Mucosa of stomach (tissue), 1 donor: ENCODE measurements at regions not wholly inside any gene's neighbourhood (a gene's known extent, or its start where the extent isn't known, plus 50 kb on each side); places are given as distances from the start of the nearest gene placed in this dataset.
"Not testable (repeated sequence)": the region's sequence is repeated elsewhere in the genome, so short reads cannot be mapped to it uniquely, and the experiment has no call there.

Experiments
- H3K27me3 ChIP-seq: one replicate; pipeline ENCODE4 v1.7.0; 2013; ENCODE audit warnings: mild to moderate bottlenecking, low read length; ENCODE audit not compliant: control insufficient read depth, insufficient read depth
- H3K36me3 ChIP-seq: one replicate; pipeline ENCODE4 v1.7.0; 2013; ENCODE audit warnings: low read length; ENCODE audit not compliant: control insufficient read depth, insufficient read depth
- H3K4me1 ChIP-seq: one replicate; pipeline ENCODE4 v1.7.0; 2013; ENCODE audit warnings: mild to moderate bottlenecking, low read length; ENCODE audit not compliant: control insufficient read depth, insufficient read depth
- H3K4me3 ChIP-seq: one replicate; pipeline ENCODE4 v1.7.0; 2013; ENCODE audit warnings: low read length
- H3K9ac ChIP-seq: one replicate; pipeline ENCODE4 v1.7.0; 2013; ENCODE audit warnings: mild to moderate bottlenecking, low read length, moderate library complexity
- H3K9me3 ChIP-seq: one replicate; pipeline ENCODE4 v1.7.0; 2013; ENCODE audit warnings: mild to moderate bottlenecking, low read length, moderate library complexity; ENCODE audit not compliant: control insufficient read depth
- donor health status: Pancreatic carcinoma.

- H3K36me3 ChIP-seq, H3K9me3 ChIP-seq, H3K9ac ChIP-seq, H3K4me1 ChIP-seq, H3K4me3 ChIP-seq, H3K27me3 ChIP-seq: not testable (repeated sequence)
Measured at GRCh38 chr2:64747690-64748091, 94.0 kb upstream of the SERTAD2 start.

- H3K4me3 ChIP-seq = no peak overlapping the region
- H3K9me3 ChIP-seq = no peaks in the 10 kb centered on the region
- H3K4me1 ChIP-seq = no peaks in the 10 kb centered on the region
- H3K36me3 ChIP-seq = no peaks in the 10 kb centered on the region
- H3K9ac ChIP-seq = no peak overlapping the region
- no peaks in the 10 kb centered on the region for H3K27me3 ChIP-seq
Measured at GRCh38 chr2:64748147-64748546, 94.4 kb upstream of the SERTAD2 start.

- H3K4me1 ChIP-seq = no peaks in the 10 kb centered on the region
- no peaks in the 10 kb centered on the region for H3K27me3 ChIP-seq
- H3K9me3 ChIP-seq = no peaks in the 10 kb centered on the region
- H3K9ac ChIP-seq = no peak overlapping the region
- H3K4me3 ChIP-seq = no peak overlapping the region
- no peaks in the 10 kb centered on the region for H3K36me3 ChIP-seq
Measured at GRCh38 chr2:64748561-64748960, 94.8 kb upstream of the SERTAD2 start.

GRCh38 chr2:64749446-64749845 lies 95.7 kb upstream of the SERTAD2 start:
- no peak overlapping the region for H3K9ac ChIP-seq

GRCh38 chr2:64750001-64750816 lies 96.5 kb upstream of the SERTAD2 start:
- Histone ChIP-seq H3K9ac (peak overlapping the region; percentile 95), H3K27me3 (no peaks in the 10 kb centered on the region), H3K4me1 (no peaks in the 10 kb centered on the region), H3K9me3 (no peaks in the 10 kb centered on the region), H3K36me3 (no peaks in the 10 kb centered on the region), H3K4me3 (peak overlapping the region; percentile 82)

More at GRCh38 chr2:64749446-64749845, 95.7 kb upstream of the SERTAD2 start:
- Histone ChIP-seq H3K27me3 (no peaks in the 10 kb centered on the region), H3K36me3 (no peaks in the 10 kb centered on the region), H3K9me3 (no peaks in the 10 kb centered on the region), H3K4me3 (no peak overlapping the region), H3K4me1 (no peaks in the 10 kb centered on the region)

GRCh38 chr2:64750817-64751285 lies 97.1 kb upstream of the SERTAD2 start:
- Histone ChIP-seq H3K9ac (peak overlapping the region; percentile 95), H3K4me3 (peak overlapping the region; percentile 82), H3K4me1 (no peaks in the 10 kb centered on the region)

GRCh38 chr2:64751286-64752260 lies 97.9 kb upstream of the SERTAD2 start:
- Histone ChIP-seq H3K4me3 (peak overlapping the region; percentile 57), H3K36me3 (no peaks in the 10 kb centered on the region), H3K27me3 (no peaks in the 10 kb centered on the region), H3K9me3 (no peaks in the 10 kb centered on the region), H3K4me1 (no peaks in the 10 kb centered on the region), H3K9ac (peak overlapping the region; percentile 90)

More at GRCh38 chr2:64750817-64751285, 97.1 kb upstream of the SERTAD2 start:
- Histone ChIP-seq H3K36me3 (no peaks in the 10 kb centered on the region), H3K27me3 (no peaks in the 10 kb centered on the region), H3K9me3 (no peaks in the 10 kb centered on the region)

GRCh38 chr2:64753399-64753798 lies 99.7 kb upstream of the SERTAD2 start:
- H3K9me3 ChIP-seq = no peaks in the 10 kb centered on the region
- H3K9ac ChIP-seq = no peak overlapping the region
- H3K4me3 ChIP-seq = no peak overlapping the region
- no peaks in the 10 kb centered on the region for H3K4me1 ChIP-seq
- H3K27me3 ChIP-seq = no peaks in the 10 kb centered on the region
- H3K36me3 ChIP-seq = no peaks in the 10 kb centered on the region

- H3K9ac ChIP-seq = no peak overlapping the region
- H3K9me3 ChIP-seq = no peaks in the 10 kb centered on the region
- no peaks in the 10 kb centered on the region for H3K4me1 ChIP-seq
- H3K36me3 ChIP-seq = no peaks in the 10 kb centered on the region
- no peaks in the 10 kb centered on the region for H3K27me3 ChIP-seq
- H3K4me3 ChIP-seq = no peak overlapping the region
Measured at GRCh38 chr2:64754570-64754969, 100.9 kb upstream of the SERTAD2 start.

- no peaks in the 10 kb centered on the region for H3K9me3 ChIP-seq
- no peaks in the 10 kb centered on the region for H3K27me3 ChIP-seq
- no peak overlapping the region for H3K4me3 ChIP-seq
- no peaks in the 10 kb centered on the region for H3K36me3 ChIP-seq
- H3K9ac ChIP-seq = no peak overlapping the region
- no peaks in the 10 kb centered on the region for H3K4me1 ChIP-seq
Measured at GRCh38 chr2:64757126-64757525, 103.4 kb upstream of the SERTAD2 start.

GRCh38 chr2:64760128-64760527 lies 106.4 kb upstream of the SERTAD2 start:
- Histone ChIP-seq H3K4me1 (no peaks in the 10 kb centered on the region), H3K9ac (no peak overlapping the region), H3K36me3 (no peaks in the 10 kb centered on the region), H3K4me3 (no peak overlapping the region), H3K9me3 (no peaks in the 10 kb centered on the region), H3K27me3 (no peaks in the 10 kb centered on the region)
